Loucy (cell line): ENCODE measurements at regions not wholly inside any gene's neighbourhood (a gene's known extent, or its start where the extent isn't known, plus 50 kb on each side); places are given as distances from the start of the nearest gene placed in this dataset.

Experiments used
- H2AFZ ChIP-seq: fragments of 200-600 bp; sonication (generic); 2 replicates; pipeline ENCODE4 v1.6.0; 2016; ENCODE audit warnings: antibody characterized with exemption, mild to moderate bottlenecking, low read length, moderate library complexity
- H3F3A ChIP-seq: fragments of 200-600 bp; 2 replicates; pipeline ENCODE4 v1.6.0; 2016; ENCODE audit warnings: antibody characterized with exemption, low read depth, mild to moderate bottlenecking
- H3K27me3 ChIP-seq: fragments of 200-600 bp; sonication (generic); 2 replicates; pipeline ENCODE4 v1.6.1; 2014; ENCODE audit warnings: low read length, mild to moderate bottlenecking; ENCODE audit not compliant: insufficient read depth, poor library complexity, severe bottlenecking
- H3K36me3 ChIP-seq: fragments of 200-600 bp; sonication (generic); 2 replicates; pipeline ENCODE4 v1.6.1; 2016; ENCODE audit warnings: low read length; ENCODE audit not compliant: insufficient read depth
- H3K4me1 ChIP-seq: fragments of 200-600 bp; sonication (generic); 2 replicates; pipeline ENCODE4 v1.5.1; 2014; ENCODE audit warnings: low read length, mild to moderate bottlenecking; ENCODE audit not compliant: insufficient read depth, poor library complexity, severe bottlenecking
- H3K4me2 ChIP-seq: fragments of 200-600 bp; sonication (generic); 2 replicates; pipeline ENCODE4 v1.6.0; 2014; ENCODE audit warnings: antibody characterized with exemption, low read length, low read depth, mild to moderate bottlenecking; ENCODE audit not compliant: poor library complexity, severe bottlenecking
- H3K4me3 ChIP-seq: fragments of 200-600 bp; sonication (generic); 2 replicates; pipeline ENCODE4 v1.5.1; 2014; ENCODE audit warnings: low read length, mild to moderate bottlenecking, mixed read lengths; ENCODE audit not compliant: poor library complexity, severe bottlenecking
- H3K79me2 ChIP-seq: fragments of 200-600 bp; sonication (generic); 2 replicates; pipeline ENCODE4 v1.6.1; 2014; ENCODE audit warnings: low read length; ENCODE audit not compliant: insufficient read depth
- H3K9ac ChIP-seq: fragments of 200-600 bp; sonication (generic); 2 replicates; pipeline ENCODE4 v1.6.0; 2014; ENCODE audit warnings: mild to moderate bottlenecking, low read depth, low read length, moderate library complexity; ENCODE audit not compliant: poor library complexity, severe bottlenecking
- H3K9me2 ChIP-seq: fragments of 200-600 bp; sonication (generic); replicated peaks from 2 replicates; pipeline ENCODE4 v1.6.1; 2016; ENCODE audit warnings: low read depth, low read length, mixed read lengths
- H3K9me3 ChIP-seq: fragments of 200-600 bp; sonication (generic); 2 replicates; pipeline ENCODE4 v1.6.1; 2014; ENCODE audit warnings: mild to moderate bottlenecking, antibody characterized with exemption, low read length, low read depth; ENCODE audit not compliant: insufficient read depth
- H4K20me1 ChIP-seq: fragments of 200-600 bp; sonication (generic); 2 replicates; pipeline ENCODE4 v1.6.0; 2014; ENCODE audit warnings: antibody characterized with exemption, low read length, mild to moderate bottlenecking; ENCODE audit not compliant: insufficient read depth, poor library complexity, severe bottlenecking
- CTCF ChIP-seq: fragments of 200-600 bp; sonication (generic); conservative IDR thresholded peaks from 2 replicates; pipeline ENCODE4 v1.5.1; 2014; ENCODE audit warnings: mild to moderate bottlenecking, antibody characterized with exemption, low read length
- EZH2phosphoT487 ChIP-seq: fragments of 200-600 bp; IDR thresholded peaks from 2 replicates; pipeline ENCODE4 v1.6.1; 2018; ENCODE audit warnings: antibody characterized with exemption, mild to moderate bottlenecking, moderate library complexity, borderline replicate concordance

GRCh38 chr3:144708437-144708836 is 736.8 kb downstream of the DIPK2A start:
- TF ChIP-seq EZH2phosphoT487 (no peak), CTCF (no peak)
- H3K4me1 ChIP-seq, result no peaks in the 10 kb centered on the region

GRCh38 chr3:144737281-144737680 is 765.7 kb downstream of the DIPK2A start:
- Histone ChIP-seq H3K36me3 (no peaks in the 10 kb centered on the region), H3K9ac (no peak overlapping the region), H3K9me2 (no peaks in the 10 kb centered on the region), H3K4me1 (no peaks in the 10 kb centered on the region), H3K4me2 (no peak overlapping the region), H3K4me3 (no peak overlapping the region), H4K20me1 (no peaks in the 10 kb centered on the region), H3K9me3 (no peaks in the 10 kb centered on the region), H3F3A (no peaks in the 10 kb centered on the region), H3K79me2 (no peaks in the 10 kb centered on the region), H2AFZ (no peak overlapping the region), H3K27me3 (no peaks in the 10 kb centered on the region)
- TF ChIP-seq EZH2phosphoT487 (no peak), CTCF (no peak)

More at GRCh38 chr3:144708437-144708836, 736.8 kb downstream of the DIPK2A start:
- no peaks in the 10 kb centered on the region for H4K20me1 ChIP-seq
- H3K4me2 ChIP-seq, result no peak overlapping the region
- no peaks in the 10 kb centered on the region for H3K27me3 ChIP-seq
- H3K9ac ChIP-seq, result no peak overlapping the region
- no peaks in the 10 kb centered on the region for H3K36me3 ChIP-seq
- no peak overlapping the region for H2AFZ ChIP-seq
- no peaks in the 10 kb centered on the region for H3K9me2 ChIP-seq
- H3K9me3 ChIP-seq, result no peaks in the 10 kb centered on the region
- no peak overlapping the region for H3K4me3 ChIP-seq
- no peaks in the 10 kb centered on the region for H3F3A ChIP-seq
- H3K79me2 ChIP-seq, result no peaks in the 10 kb centered on the region

GRCh38 chr3:144743225-144743668 is 771.6 kb downstream of the DIPK2A start:
- no peaks in the 10 kb centered on the region for H3F3A ChIP-seq
- H3K4me3 ChIP-seq, result no peak overlapping the region
- no peaks in the 10 kb centered on the region for H3K9me2 ChIP-seq
- TF ChIP-seq EZH2phosphoT487 (no peak), CTCF (no peak)
- H3K27me3 ChIP-seq, result no peaks in the 10 kb centered on the region
- no peaks in the 10 kb centered on the region for H3K79me2 ChIP-seq
- no peak overlapping the region for H2AFZ ChIP-seq
- no peaks in the 10 kb centered on the region for H3K9me3 ChIP-seq
- no peak overlapping the region for H3K4me2 ChIP-seq
- H3K4me1 ChIP-seq, result no peaks in the 10 kb centered on the region
- no peaks in the 10 kb centered on the region for H4K20me1 ChIP-seq
- no peak overlapping the region for H3K9ac ChIP-seq
- H3K36me3 ChIP-seq, result no peaks in the 10 kb centered on the region
